Neural cell (in vitro differentiated cells): ENCODE measurements at regions not wholly inside any gene's neighbourhood (a gene's known extent, or its start where the extent isn't known, plus 50 kb on each side); places are given as distances from the start of the nearest gene placed in this dataset.

ENCODE experiments used
- H2AFZ ChIP-seq: fragments of 200-600, 300-800 bp; sonication (generic), shearing (Covaris generic); 2 replicates; pipeline ENCODE4 v1.6.0; 2014; ENCODE audit warnings: low read depth, mild to moderate bottlenecking, antibody characterized with exemption, low read length, moderate library complexity
- H3F3A ChIP-seq: fragments of 200-600 bp; shearing (Covaris generic); 2 replicates; pipeline ENCODE4 v1.6.1; 2016; ENCODE audit warnings: mild to moderate bottlenecking, moderate library complexity, mixed read lengths, antibody characterized with exemption, low read length; ENCODE audit not compliant: insufficient read depth, poor library complexity, severe bottlenecking
- H3K27ac ChIP-seq: fragments of 200-600, 300-800 bp; sonication (generic), shearing (Covaris generic); 2 replicates; pipeline ENCODE4 v1.5.1; 2014; ENCODE audit warnings: mild to moderate bottlenecking, low read length, moderate library complexity
- H3K27me3 ChIP-seq: fragments of 300-800, 200-600 bp; sonication (generic), shearing (Covaris generic); 2 replicates; pipeline ENCODE4 v1.6.0; 2014; ENCODE audit warnings: mild to moderate bottlenecking, low read depth, low read length, moderate library complexity; ENCODE audit not compliant: insufficient read depth
- H3K36me3 ChIP-seq: fragments of 300-800, 200-600 bp; sonication (generic), shearing (Covaris generic); 2 replicates; pipeline ENCODE4 v1.5.1; 2014; ENCODE audit warnings: mild to moderate bottlenecking, antibody characterized with exemption, low read length, moderate library complexity; ENCODE audit not compliant: insufficient read depth
- H3K4me2 ChIP-seq: fragments of 300-800, 200-600 bp; sonication (generic), shearing (Covaris generic); 2 replicates; pipeline ENCODE4 v1.6.0; 2014; ENCODE audit warnings: mild to moderate bottlenecking, low read length
- H3K4me3 ChIP-seq: fragments of 300-800, 200-600 bp; sonication (generic), shearing (Covaris generic); 2 replicates; pipeline ENCODE4 v1.5.1; 2014; ENCODE audit warnings: mild to moderate bottlenecking, low read length, moderate library complexity
- H3K79me2 ChIP-seq: fragments of 200-600 bp; shearing (Covaris generic); replicated peaks from 2 replicates; pipeline ENCODE4 v1.6.0; 2014; ENCODE audit warnings: mild to moderate bottlenecking, low read length, moderate library complexity; ENCODE audit not compliant: insufficient read depth
- H3K9ac ChIP-seq: fragments of 300-800, 200-600 bp; sonication (generic), shearing (Covaris generic); 2 replicates; pipeline ENCODE4 v1.6.1; 2016; ENCODE audit warnings: mild to moderate bottlenecking, low read length, mixed read lengths
- H3K9me2 ChIP-seq: fragments of 200-600 bp; shearing (Covaris generic); 2 replicates; pipeline ENCODE4 v1.6.1; 2016; ENCODE audit warnings: mild to moderate bottlenecking, low read length, mixed read lengths; ENCODE audit not compliant: insufficient read depth
- H3K9me3 ChIP-seq: fragments of 200-600, 300-800 bp; sonication (generic), shearing (Covaris generic); 2 replicates; pipeline ENCODE4 v1.6.1; 2016; ENCODE audit warnings: mild to moderate bottlenecking, mixed run types, low read length, moderate library complexity, mixed read lengths
- H4K20me1 ChIP-seq: fragments of 200-600 bp; shearing (Covaris generic); 2 replicates; pipeline ENCODE4 v1.6.1; 2016; ENCODE audit warnings: mild to moderate bottlenecking, mixed run types; ENCODE audit not compliant: insufficient read depth
- EP300 ChIP-seq: fragments of 450-650 bp; conservative IDR thresholded peaks from 2 replicates; pipeline ENCODE4 v1.6.1; 2014; ENCODE audit warnings: antibody characterized with exemption, mild to moderate bottlenecking, moderate library complexity; ENCODE audit not compliant: poor library complexity, severe bottlenecking
- EZH2 ChIP-seq: fragments of 200-600, 300-800 bp; shearing (Covaris generic), sonication (generic); IDR thresholded peaks from 2 replicates; pipeline ENCODE4 v1.6.1; 2014; ENCODE audit warnings: antibody characterized with exemption, low read length, borderline replicate concordance, mild to moderate bottlenecking; ENCODE audit not compliant: insufficient read depth, poor library complexity, severe bottlenecking
- MXI1 ChIP-seq: fragments of 450-650 bp; conservative IDR thresholded peaks from 2 replicates; pipeline ENCODE4 v1.6.1; 2014; ENCODE audit warnings: antibody characterized with exemption, mild to moderate bottlenecking; ENCODE audit not compliant: poor library complexity, severe bottlenecking
- POLR2AphosphoS5 ChIP-seq: IDR thresholded peaks from 2 replicates; pipeline ENCODE4 v1.6.1; 2012
- RAD21 ChIP-seq: fragments of 450-650 bp; conservative IDR thresholded peaks from 2 replicates; pipeline ENCODE4 v1.6.1; 2014; ENCODE audit warnings: antibody characterized with exemption, mild to moderate bottlenecking, moderate library complexity
- SMC3 ChIP-seq: fragments of 450-650 bp; conservative IDR thresholded peaks from 2 replicates; pipeline ENCODE4 v1.6.1; 2014; ENCODE audit warnings: antibody characterized with exemption, mild to moderate bottlenecking, moderate library complexity; ENCODE audit not compliant: poor library complexity
- TAF1 ChIP-seq: IDR thresholded peaks from 2 replicates; pipeline ENCODE4 v1.6.1; 2012; ENCODE audit warnings: low read depth
- TF ChIP-seq, protein P1 (sequence below): IDR thresholded peaks from 2 replicates; pipeline ENCODE4 v1.6.1; 2012; ENCODE audit warnings: borderline replicate concordance
- TF ChIP-seq, protein P2 (sequence below): fragments of 450-650 bp; IDR thresholded peaks from 2 replicates; pipeline ENCODE4 v1.5.1; 2014; ENCODE audit warnings: antibody characterized with exemption, mild to moderate bottlenecking, moderate library complexity; ENCODE audit not compliant: poor library complexity, severe bottlenecking

DNA sequence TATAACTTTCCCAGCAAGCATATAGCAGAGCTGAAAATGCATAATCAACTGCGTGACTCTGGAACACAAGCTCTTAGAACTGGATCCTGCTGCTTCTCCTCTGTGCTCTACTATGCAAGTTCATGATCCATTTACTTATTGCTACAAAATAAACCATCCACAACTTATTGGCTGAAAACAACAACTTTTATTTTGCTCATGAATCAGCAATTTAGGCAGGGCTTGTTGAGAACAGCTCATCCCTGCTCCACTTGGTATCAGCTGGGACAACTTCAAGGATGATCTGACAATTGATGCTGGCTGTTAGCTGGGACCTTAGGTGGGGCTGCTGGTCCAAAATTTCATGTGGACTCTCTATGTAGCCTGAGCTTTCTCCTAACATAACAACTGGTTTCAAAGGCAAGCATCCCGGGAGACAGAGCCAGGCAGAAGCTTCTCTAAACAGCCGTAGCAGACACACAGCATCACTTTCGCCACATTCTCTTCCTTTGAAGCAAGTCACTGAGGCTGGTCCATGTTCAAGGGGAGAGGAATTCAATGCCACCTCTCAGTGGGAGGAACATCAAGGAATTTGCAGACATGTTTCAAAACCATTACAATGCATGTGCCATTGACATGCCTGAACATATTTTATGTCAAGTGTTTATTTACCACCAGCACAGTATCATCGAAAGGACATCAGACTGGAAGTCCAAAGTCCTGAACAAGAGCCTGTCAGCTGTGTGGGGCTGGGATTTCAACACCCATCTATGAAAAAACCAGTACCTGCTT, 153.1 kb upstream of the PKDCC start:
- H3K27me3 ChIP-seq = no peaks in the 10 kb centered on the region

DNA sequence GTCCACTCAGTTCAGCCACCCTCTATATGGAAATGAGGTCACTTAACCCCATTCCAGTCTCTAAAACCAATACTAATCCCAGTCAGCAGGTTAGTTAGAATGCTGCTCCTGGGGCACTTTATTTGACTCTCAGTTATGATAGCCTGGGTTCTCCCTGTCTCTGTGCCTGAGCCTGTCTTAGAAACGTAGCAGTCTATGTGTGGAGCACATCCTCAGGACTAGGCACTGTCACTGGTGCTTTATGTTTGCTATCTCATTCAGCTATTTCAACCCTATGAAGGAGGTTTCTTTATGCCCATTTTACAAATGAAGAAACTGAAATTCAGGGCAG, 152.5 kb upstream of the PKDCC start:
- no peaks in the 10 kb centered on the region for H4K20me1 ChIP-seq
- H3F3A ChIP-seq = no peaks in the 10 kb centered on the region
- H3K36me3 ChIP-seq = no peaks in the 10 kb centered on the region
- H3K4me2 ChIP-seq = no peak overlapping the region
- H3K27me3 ChIP-seq = no peaks in the 10 kb centered on the region
- H3K79me2 ChIP-seq = no peaks in the 10 kb centered on the region
- TF ChIP-seq MXI1 (no peak), SMC3 (no peak), EP300 (no peak), TAF1 (no peak), EZH2 (no peak)
- H3K27ac ChIP-seq = no peak overlapping the region
- H2AFZ ChIP-seq = no peak overlapping the region
- no peaks in the 10 kb centered on the region for H3K9me2 ChIP-seq
- H3K4me3 ChIP-seq = no peak overlapping the region
- H3K9ac ChIP-seq = no peak overlapping the region
- no peaks in the 10 kb centered on the region for H3K9me3 ChIP-seq

More for the DNA sequence above, 153.1 kb upstream of the PKDCC start:
- H4K20me1 ChIP-seq = no peaks in the 10 kb centered on the region
- no peaks in the 10 kb centered on the region for H3K79me2 ChIP-seq
- no peak overlapping the region for H3K9ac ChIP-seq
- H3K9me2 ChIP-seq = no peaks in the 10 kb centered on the region
- H3K4me3 ChIP-seq = no peak overlapping the region
- TF ChIP-seq EZH2 (no peak), MXI1 (no peak), POLR2AphosphoS5 (no peak), RAD21 (no peak), SMC3 (no peak), TAF1 (no peak), EP300 (no peak)
- TF ChIP-seq, protein P1, sequence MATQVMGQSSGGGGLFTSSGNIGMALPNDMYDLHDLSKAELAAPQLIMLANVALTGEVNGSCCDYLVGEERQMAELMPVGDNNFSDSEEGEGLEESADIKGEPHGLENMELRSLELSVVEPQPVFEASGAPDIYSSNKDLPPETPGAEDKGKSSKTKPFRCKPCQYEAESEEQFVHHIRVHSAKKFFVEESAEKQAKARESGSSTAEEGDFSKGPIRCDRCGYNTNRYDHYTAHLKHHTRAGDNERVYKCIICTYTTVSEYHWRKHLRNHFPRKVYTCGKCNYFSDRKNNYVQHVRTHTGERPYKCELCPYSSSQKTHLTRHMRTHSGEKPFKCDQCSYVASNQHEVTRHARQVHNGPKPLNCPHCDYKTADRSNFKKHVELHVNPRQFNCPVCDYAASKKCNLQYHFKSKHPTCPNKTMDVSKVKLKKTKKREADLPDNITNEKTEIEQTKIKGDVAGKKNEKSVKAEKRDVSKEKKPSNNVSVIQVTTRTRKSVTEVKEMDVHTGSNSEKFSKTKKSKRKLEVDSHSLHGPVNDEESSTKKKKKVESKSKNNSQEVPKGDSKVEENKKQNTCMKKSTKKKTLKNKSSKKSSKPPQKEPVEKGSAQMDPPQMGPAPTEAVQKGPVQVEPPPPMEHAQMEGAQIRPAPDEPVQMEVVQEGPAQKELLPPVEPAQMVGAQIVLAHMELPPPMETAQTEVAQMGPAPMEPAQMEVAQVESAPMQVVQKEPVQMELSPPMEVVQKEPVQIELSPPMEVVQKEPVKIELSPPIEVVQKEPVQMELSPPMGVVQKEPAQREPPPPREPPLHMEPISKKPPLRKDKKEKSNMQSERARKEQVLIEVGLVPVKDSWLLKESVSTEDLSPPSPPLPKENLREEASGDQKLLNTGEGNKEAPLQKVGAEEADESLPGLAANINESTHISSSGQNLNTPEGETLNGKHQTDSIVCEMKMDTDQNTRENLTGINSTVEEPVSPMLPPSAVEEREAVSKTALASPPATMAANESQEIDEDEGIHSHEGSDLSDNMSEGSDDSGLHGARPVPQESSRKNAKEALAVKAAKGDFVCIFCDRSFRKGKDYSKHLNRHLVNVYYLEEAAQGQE = no peak
- TF ChIP-seq, protein P2, sequence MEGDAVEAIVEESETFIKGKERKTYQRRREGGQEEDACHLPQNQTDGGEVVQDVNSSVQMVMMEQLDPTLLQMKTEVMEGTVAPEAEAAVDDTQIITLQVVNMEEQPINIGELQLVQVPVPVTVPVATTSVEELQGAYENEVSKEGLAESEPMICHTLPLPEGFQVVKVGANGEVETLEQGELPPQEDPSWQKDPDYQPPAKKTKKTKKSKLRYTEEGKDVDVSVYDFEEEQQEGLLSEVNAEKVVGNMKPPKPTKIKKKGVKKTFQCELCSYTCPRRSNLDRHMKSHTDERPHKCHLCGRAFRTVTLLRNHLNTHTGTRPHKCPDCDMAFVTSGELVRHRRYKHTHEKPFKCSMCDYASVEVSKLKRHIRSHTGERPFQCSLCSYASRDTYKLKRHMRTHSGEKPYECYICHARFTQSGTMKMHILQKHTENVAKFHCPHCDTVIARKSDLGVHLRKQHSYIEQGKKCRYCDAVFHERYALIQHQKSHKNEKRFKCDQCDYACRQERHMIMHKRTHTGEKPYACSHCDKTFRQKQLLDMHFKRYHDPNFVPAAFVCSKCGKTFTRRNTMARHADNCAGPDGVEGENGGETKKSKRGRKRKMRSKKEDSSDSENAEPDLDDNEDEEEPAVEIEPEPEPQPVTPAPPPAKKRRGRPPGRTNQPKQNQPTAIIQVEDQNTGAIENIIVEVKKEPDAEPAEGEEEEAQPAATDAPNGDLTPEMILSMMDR = no peak
- no peaks in the 10 kb centered on the region for H3K9me3 ChIP-seq
- H3K4me2 ChIP-seq = no peak overlapping the region
- no peaks in the 10 kb centered on the region for H3F3A ChIP-seq
- no peak overlapping the region for H2AFZ ChIP-seq
- no peaks in the 10 kb centered on the region for H3K36me3 ChIP-seq
- H3K27ac ChIP-seq = no peak overlapping the region
